Adrenal gland (tissue), 5 donors: ENCODE measurements at regions not wholly inside any gene's neighbourhood (a gene's known extent, or its start where the extent isn't known, plus 50 kb on each side); places are given as distances from the start of the nearest gene placed in this dataset.

ENCODE experiments used
- CTCF ChIP-seq, 6 experiments: fragments of 450-650 bp in 4 of 6; fragments of 200-600 bp in 2 of 6; sonication (generic) in 1 of 6; IDR thresholded peaks; 1 replicate in 5 of 6; 2 replicates in 1 of 6; pipeline versions ENCODE4 v1.5.1 to v1.8.0; 2016 to 2021; ENCODE audit warnings: antibody characterized with exemption in 6 of 6, mild to moderate bottlenecking in 2 of 6, moderate library complexity in 1 of 6
- POLR2A ChIP-seq, 2 donors: fragments of 450-650 bp; IDR thresholded peaks; one replicate each; pipeline ENCODE4 v1.6.1; 2017; ENCODE audit warnings: antibody characterized with exemption in 2 of 2, mild to moderate bottlenecking in 2 of 2, moderate library complexity in 1 of 2
- donor health status: DM: no; HTN: no; CAD: no.

- TF ChIP-seq POLR2A (IDR thresholded peaks at IDR 0.05) = no peak
- no peak for TF ChIP-seq CTCF (IDR thresholded peaks at IDR 0.05)
Observed at GRCh38 chr15:98358971-98359370, 289.4 kb upstream of the IGF1R start.
